Keratinocyte (primary cell): ENCODE measurements at regions not wholly inside any gene's neighbourhood (a gene's known extent, or its start where the extent isn't known, plus 50 kb on each side); places are given as distances from the start of the nearest gene placed in this dataset.

Experiments
- DNase-seq: peaks from one replicate; pipeline ENCODE4 v3.0.0-alpha.2; 2011; ENCODE audit warnings: low read depth, missing footprints, low spot score
- FAIRE-seq: peaks from 2 replicates; lab custom pipeline; 2011; peaks lifted over from hg19 to GRCh38; lab: Jason Lieb, UNC
- H2AFZ ChIP-seq: 2 replicates; pipeline ENCODE4 v1.6.0; 2012; ENCODE audit warnings: low read length, control low read depth, inconsistent platforms; ENCODE audit not compliant: control insufficient read depth
- H3K27ac ChIP-seq: 2 replicates; pipeline ENCODE4 v1.5.1; 2011; ENCODE audit warnings: low read length; ENCODE audit not compliant: control insufficient read depth, insufficient read depth
- H3K27me3 ChIP-seq: 3 replicates; pipeline ENCODE4 v1.6.0; 2011; ENCODE audit warnings: low read length; ENCODE audit not compliant: control insufficient read depth, insufficient read depth; ENCODE audit errors: extremely low read depth
- H3K36me3 ChIP-seq, 2 experiments: 2 replicates in 1 of 2; 3 replicates in 1 of 2; pipeline ENCODE4 v1.5.1; 2011; ENCODE audit warnings: low read length in 2 of 2, mild to moderate bottlenecking in 1 of 2; ENCODE audit not compliant: control insufficient read depth in 2 of 2, insufficient read depth in 2 of 2; ENCODE audit errors: extremely low read depth in 1 of 2
- H3K4me1 ChIP-seq: 3 replicates; pipeline ENCODE4 v1.5.1; 2011; ENCODE audit warnings: low read length; ENCODE audit not compliant: control insufficient read depth, insufficient read depth; ENCODE audit errors: extremely low read depth
- H3K4me2 ChIP-seq: 3 replicates; pipeline ENCODE4 v1.6.0; 2011; ENCODE audit warnings: low read depth, low read length; ENCODE audit not compliant: control insufficient read depth, insufficient read depth; ENCODE audit errors: extremely low read depth
- H3K4me3 ChIP-seq, 3 experiments: fragments of 200-600 bp in 1 of 3; sonication (generic) in 1 of 3; 2 replicates in 2 of 3; 3 replicates in 1 of 3; pipeline ENCODE4 v1.5.1; 2011 to 2016; ENCODE audit warnings: low read length in 3 of 3, mild to moderate bottlenecking in 3 of 3, control low read depth in 2 of 3, inconsistent platforms in 1 of 3, low read depth in 1 of 3, mixed read lengths in 1 of 3, mixed run types in 1 of 3, moderate library complexity in 1 of 3; ENCODE audit not compliant: control insufficient read depth in 2 of 3, insufficient read depth in 2 of 3; ENCODE audit errors: extremely low read depth in 1 of 3
- H3K79me2 ChIP-seq: 2 replicates; pipeline ENCODE4 v1.6.0; 2012; ENCODE audit warnings: low read length; ENCODE audit not compliant: control insufficient read depth, insufficient read depth
- H3K9ac ChIP-seq: 3 replicates; pipeline ENCODE4 v1.6.0; 2011; ENCODE audit warnings: low read length; ENCODE audit not compliant: control insufficient read depth, insufficient read depth; ENCODE audit errors: extremely low read depth
- H3K9me1 ChIP-seq: 3 replicates; pipeline ENCODE4 v1.6.0; 2011; ENCODE audit warnings: low read length; ENCODE audit not compliant: control insufficient read depth, insufficient read depth; ENCODE audit errors: extremely low read depth
- H3K9me3 ChIP-seq: 2 replicates; pipeline ENCODE4 v1.5.1; 2012; ENCODE audit warnings: low read depth, low read length; ENCODE audit not compliant: control insufficient read depth
- H4K20me1 ChIP-seq: 3 replicates; pipeline ENCODE4 v1.6.0; 2011; ENCODE audit warnings: low read length; ENCODE audit not compliant: control insufficient read depth, insufficient read depth; ENCODE audit errors: extremely low read depth
- CTCF ChIP-seq, 3 experiments: IDR thresholded peaks in 1 of 3; conservative IDR thresholded peaks in 1 of 3; optimal IDR thresholded peaks in 1 of 3; 2 replicates in 2 of 3; 3 replicates in 1 of 3; pipeline versions ENCODE3 to v1.5.1; 2011; ENCODE audit warnings: low read length in 3 of 3, mild to moderate bottlenecking in 3 of 3, moderate library complexity in 2 of 3, control low read depth in 1 of 3, inconsistent platforms in 1 of 3; ENCODE audit not compliant: insufficient read depth in 2 of 3; ENCODE audit errors: extremely low read depth in 1 of 3
- EZH2 ChIP-seq: IDR thresholded peaks from one replicate; pipeline ENCODE4 v1.6.1; 2012; ENCODE audit warnings: inconsistent platforms, mild to moderate bottlenecking, low read length, moderate library complexity
- dilution Hi-C: fragments of 300-500 bp; cut with MboI; formaldehyde crosslinking; loops from one replicate; pipeline ENCODE4 v1.7.0; 2020; ENCODE audit warnings: low sequenced_read_pairs; ENCODE audit not compliant: extremely low pct_ligation_motif_present

- Histone ChIP-seq H3K79me2 (no peaks in the 10 kb centered on the region), H4K20me1 (no peaks in the 10 kb centered on the region), H3K9ac (no peak overlapping the region), H3K27me3 (peaks cover 14% of the 10 kb centered on the region), H3K4me3 (no peak overlapping the region), H3K4me1 (no peaks in the 10 kb centered on the region), H3K9me3 (no peaks in the 10 kb centered on the region), H3K36me3 (no peaks in the 10 kb centered on the region), H3K27ac (no peak overlapping the region), H2AFZ (no peak overlapping the region), H3K9me1 (no peaks in the 10 kb centered on the region), H3K4me2 (no peak overlapping the region)
- TF ChIP-seq EZH2 (no peak), CTCF (optimal IDR thresholded peaks at IDR 0.05 in 1 of 3, IDR thresholded peaks at IDR 0.05 in 1 of 3, conservative IDR thresholded peaks at IDR 0.05 in 1 of 3; ENCODE audit: extremely low read depth in 1 of 3, insufficient read depth in 2 of 3, low read length in 3 of 3) (no peak)
- DNase-seq (no peak), FAIRE-seq (no peak)
- dilution Hi-C loops, result no loop called here
Observed at GRCh38 chr6:165844801-165845364, 181.8 kb upstream of the PDE10A start.

- dilution Hi-C loops, result no loop called here
- H3K79me2 ChIP-seq, result no peaks in the 10 kb centered on the region
- peaks cover 14% of the 10 kb centered on the region for H3K27me3 ChIP-seq
- DNase-seq (no peak), FAIRE-seq (no peak)
- no peak overlapping the region for H3K4me3 ChIP-seq
- H3K27ac ChIP-seq, result no peak overlapping the region
- no peaks in the 10 kb centered on the region for H4K20me1 ChIP-seq
- no peak overlapping the region for H2AFZ ChIP-seq
- H3K4me2 ChIP-seq, result no peak overlapping the region
- H3K36me3 ChIP-seq, result no peaks in the 10 kb centered on the region
- no peaks in the 10 kb centered on the region for H3K9me1 ChIP-seq
- TF ChIP-seq CTCF (optimal IDR thresholded peaks at IDR 0.05 in 1 of 3, IDR thresholded peaks at IDR 0.05 in 1 of 3, conservative IDR thresholded peaks at IDR 0.05 in 1 of 3; ENCODE audit: extremely low read depth in 1 of 3, insufficient read depth in 2 of 3, low read length in 3 of 3) (no peak), EZH2 (no peak)
- H3K9me3 ChIP-seq, result no peaks in the 10 kb centered on the region
- H3K9ac ChIP-seq, result no peak overlapping the region
- H3K4me1 ChIP-seq, result no peaks in the 10 kb centered on the region
Observed at GRCh38 chr6:165844232-165844631, 181.2 kb upstream of the PDE10A start.
